K562 (cell line): ENCODE measurements at regions not wholly inside any gene's neighbourhood (a gene's known extent, or its start where the extent isn't known, plus 50 kb on each side); places are given as distances from the start of the nearest gene placed in this dataset.

Source experiments
- ARID1B ChIP-seq: fragments of 450-650 bp; IDR thresholded peaks from 2 replicates; pipeline ENCODE4 v1.6.1; 2016; ENCODE audit warnings: antibody characterized with exemption, mild to moderate bottlenecking, inconsistent platforms
- C11orf30 ChIP-seq: fragments of 450-650 bp; IDR thresholded peaks from 2 replicates; pipeline ENCODE4 v1.6.1; 2016; ENCODE audit warnings: low read depth, mild to moderate bottlenecking
- KDM5B ChIP-seq: fragments of 200-600 bp; sonication (generic); IDR thresholded peaks from 2 replicates; pipeline ENCODE4 v1.6.1; 2012; ENCODE audit warnings: low read depth, mild to moderate bottlenecking, moderate library complexity, low read length, control low read depth, inconsistent platforms; ENCODE audit not compliant: insufficient replicate concordance
- TF ChIP-seq, protein P1 (sequence below): fragments of 250-450 bp; sonication (Bioruptor Pico); IDR thresholded peaks from 2 replicates; pipeline ENCODE4 v1.4.0; 2020

DNA sequence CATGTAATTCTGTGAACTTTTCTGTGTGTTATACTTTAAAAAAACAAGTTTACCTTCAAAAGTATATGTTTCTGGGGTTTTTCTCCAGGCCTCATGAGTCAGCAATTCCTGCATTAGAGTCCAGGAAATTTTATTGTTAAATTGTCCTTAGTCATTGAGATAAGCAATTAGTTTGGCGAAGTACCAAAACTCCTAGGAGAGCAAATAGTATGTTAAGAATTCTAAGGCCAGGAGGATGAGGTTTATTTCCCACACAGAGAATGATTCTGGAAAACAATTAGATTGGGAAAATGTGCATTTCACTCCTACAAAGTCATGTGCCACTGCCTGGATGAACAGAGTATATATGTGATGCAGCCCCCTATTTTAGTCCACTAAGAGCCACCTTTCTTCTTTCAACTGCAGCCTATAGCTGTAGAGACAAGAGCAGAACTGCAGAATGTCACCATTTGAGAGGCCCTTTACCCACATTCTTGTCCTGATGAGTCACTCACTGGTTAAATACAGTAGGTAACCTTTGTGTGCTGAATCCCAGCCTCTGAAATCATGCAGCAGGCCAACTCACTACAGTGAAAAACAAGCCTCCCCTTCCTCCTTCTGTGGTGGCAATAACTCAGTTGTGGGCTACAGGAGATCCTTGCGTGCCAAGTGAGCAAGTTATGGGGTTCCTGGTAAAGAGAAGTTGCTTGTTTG lies 452.8 kb upstream of the THBS1 start (continued):
- TF ChIP-seq, protein P1, sequence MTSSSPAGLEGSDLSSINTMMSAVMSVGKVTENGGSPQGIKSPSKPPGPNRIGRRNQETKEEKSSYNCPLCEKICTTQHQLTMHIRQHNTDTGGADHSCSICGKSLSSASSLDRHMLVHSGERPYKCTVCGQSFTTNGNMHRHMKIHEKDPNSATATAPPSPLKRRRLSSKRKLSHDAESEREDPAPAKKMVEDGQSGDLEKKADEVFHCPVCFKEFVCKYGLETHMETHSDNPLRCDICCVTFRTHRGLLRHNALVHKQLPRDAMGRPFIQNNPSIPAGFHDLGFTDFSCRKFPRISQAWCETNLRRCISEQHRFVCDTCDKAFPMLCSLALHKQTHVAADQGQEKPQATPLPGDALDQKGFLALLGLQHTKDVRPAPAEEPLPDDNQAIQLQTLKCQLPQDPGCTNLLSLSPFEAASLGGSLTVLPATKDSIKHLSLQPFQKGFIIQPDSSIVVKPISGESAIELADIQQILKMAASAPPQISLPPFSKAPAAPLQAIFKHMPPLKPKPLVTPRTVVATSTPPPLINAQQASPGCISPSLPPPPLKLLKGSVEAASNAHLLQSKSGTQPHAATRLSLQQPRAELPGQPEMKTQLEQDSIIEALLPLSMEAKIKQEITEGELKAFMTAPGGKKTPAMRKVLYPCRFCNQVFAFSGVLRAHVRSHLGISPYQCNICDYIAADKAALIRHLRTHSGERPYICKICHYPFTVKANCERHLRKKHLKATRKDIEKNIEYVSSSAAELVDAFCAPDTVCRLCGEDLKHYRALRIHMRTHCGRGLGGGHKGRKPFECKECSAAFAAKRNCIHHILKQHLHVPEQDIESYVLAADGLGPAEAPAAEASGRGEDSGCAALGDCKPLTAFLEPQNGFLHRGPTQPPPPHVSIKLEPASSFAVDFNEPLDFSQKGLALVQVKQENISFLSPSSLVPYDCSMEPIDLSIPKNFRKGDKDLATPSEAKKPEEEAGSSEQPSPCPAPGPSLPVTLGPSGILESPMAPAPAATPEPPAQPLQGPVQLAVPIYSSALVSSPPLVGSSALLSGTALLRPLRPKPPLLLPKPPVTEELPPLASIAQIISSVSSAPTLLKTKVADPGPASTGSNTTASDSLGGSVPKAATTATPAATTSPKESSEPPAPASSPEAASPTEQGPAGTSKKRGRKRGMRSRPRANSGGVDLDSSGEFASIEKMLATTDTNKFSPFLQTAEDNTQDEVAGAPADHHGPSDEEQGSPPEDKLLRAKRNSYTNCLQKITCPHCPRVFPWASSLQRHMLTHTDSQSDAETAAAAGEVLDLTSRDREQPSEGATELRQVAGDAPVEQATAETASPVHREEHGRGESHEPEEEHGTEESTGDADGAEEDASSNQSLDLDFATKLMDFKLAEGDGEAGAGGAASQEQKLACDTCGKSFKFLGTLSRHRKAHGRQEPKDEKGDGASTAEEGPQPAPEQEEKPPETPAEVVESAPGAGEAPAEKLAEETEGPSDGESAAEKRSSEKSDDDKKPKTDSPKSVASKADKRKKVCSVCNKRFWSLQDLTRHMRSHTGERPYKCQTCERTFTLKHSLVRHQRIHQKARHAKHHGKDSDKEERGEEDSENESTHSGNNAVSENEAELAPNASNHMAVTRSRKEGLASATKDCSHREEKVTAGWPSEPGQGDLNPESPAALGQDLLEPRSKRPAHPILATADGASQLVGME (CRISPR knock-in tag), result no peak
- TF ChIP-seq C11orf30 (peak; percentile 98), ARID1B (peak; percentile 52), KDM5B (no peak)
- TF ChIP-seq, all 486 proteins: peak for 25
